T-helper 22 cell (primary cell): ENCODE measurements at regions not wholly inside any gene's neighbourhood (a gene's known extent, or its start where the extent isn't known, plus 50 kb on each side); places are given as distances from the start of the nearest gene placed in this dataset.
"Not testable (repeated sequence)": the region's sequence is repeated elsewhere in the genome, so short reads cannot be mapped to it uniquely, and the experiment has no call there.

Source experiments
- DNase-seq: peaks from one replicate; pipeline ENCODE4 v3.0.0-alpha.2; 2020; ENCODE audit warnings: low read depth

- no peak for DNase-seq
These were observed 687.8 kb downstream of the EFNB2 start for GRCh38 chr13:105847527-105848291.

GRCh38 chr13:105846923-105847322 lies 688.5 kb downstream of the EFNB2 start:
- DNase-seq, result no peak

- DNase-seq, result no peak
These were observed 694.2 kb downstream of the EFNB2 start for GRCh38 chr13:105841286-105841685.

DNA sequence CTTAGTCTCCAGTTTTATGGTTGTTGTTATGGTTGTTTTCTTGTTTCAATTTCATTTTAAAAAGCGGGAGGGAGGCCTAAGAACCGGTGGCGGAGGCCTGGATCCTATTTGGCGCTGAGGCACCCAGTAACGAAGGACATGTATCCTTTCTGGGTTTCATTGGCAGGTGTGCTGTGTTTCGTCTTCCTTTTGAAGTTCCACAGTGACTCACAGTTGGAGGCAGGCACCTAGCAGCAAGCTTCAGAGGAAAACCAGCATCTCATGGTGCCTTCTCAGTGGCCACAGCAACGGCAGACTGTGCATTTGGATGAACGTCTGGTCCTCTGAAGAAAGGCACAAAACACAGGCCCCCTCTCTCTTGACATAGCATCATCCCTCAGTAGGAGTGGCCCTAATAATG lies 697.2 kb downstream of the EFNB2 start:
- no peak for DNase-seq

DNA sequence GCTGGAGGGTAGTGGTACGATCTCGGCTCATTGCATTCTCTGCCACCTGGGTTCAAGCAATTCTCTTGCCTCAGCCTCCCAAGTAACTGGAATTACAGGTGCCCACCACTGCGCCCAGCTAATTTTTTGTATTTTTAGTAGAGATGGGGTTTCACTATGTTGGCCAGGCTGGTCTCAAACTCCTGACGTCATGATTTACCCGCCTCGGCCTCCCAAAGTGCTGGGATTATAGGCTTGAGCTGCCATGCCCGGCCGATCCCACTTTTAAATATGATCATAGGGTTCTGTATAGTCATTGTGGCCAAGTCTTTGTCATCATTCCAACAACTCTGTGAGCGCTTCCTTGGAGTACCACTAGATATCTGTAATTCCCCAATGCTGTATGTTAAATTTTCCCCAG lies 698.2 kb downstream of the EFNB2 start:
- not testable (repeated sequence) for DNase-seq

- no peak for DNase-seq
These were observed 704.6 kb downstream of the EFNB2 start for GRCh38 chr13:105830821-105831220.

GRCh38 chr13:105827111-105827809 lies 708.2 kb downstream of the EFNB2 start:
- no peak for DNase-seq

- no peak for DNase-seq
These were observed 710.4 kb downstream of the EFNB2 start for GRCh38 chr13:105825071-105825470.

- no peak for DNase-seq
These were observed 714.1 kb downstream of the EFNB2 start for GRCh38 chr13:105821337-105821736.

DNA sequence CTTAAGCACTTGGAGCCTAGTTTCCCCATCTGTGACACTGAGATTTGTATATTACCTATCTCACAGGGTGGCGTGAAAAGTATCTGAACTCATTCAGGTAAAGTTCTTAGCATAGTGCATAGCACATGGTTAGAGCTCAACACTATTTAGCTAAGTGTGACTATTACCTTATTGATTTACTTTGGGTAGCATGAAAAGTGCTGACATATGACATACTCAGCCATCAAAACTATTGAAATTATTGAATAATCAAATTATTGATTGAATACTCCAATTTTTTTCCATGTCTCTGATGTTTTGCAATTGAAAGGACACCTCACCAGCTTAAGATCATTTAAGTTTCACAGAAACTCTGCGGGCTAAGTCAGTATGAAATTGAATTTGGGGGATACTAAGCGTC lies 715.0 kb downstream of the EFNB2 start:
- DNase-seq, result no peak

- DNase-seq, result no peak
These were observed 718.0 kb downstream of the EFNB2 start for GRCh38 chr13:105817498-105817897.

GRCh38 chr13:105816994-105817393 lies 718.5 kb downstream of the EFNB2 start:
- no peak for DNase-seq

GRCh38 chr13:105814902-105815250 lies 720.6 kb downstream of the EFNB2 start:
- no peak for DNase-seq

DNA sequence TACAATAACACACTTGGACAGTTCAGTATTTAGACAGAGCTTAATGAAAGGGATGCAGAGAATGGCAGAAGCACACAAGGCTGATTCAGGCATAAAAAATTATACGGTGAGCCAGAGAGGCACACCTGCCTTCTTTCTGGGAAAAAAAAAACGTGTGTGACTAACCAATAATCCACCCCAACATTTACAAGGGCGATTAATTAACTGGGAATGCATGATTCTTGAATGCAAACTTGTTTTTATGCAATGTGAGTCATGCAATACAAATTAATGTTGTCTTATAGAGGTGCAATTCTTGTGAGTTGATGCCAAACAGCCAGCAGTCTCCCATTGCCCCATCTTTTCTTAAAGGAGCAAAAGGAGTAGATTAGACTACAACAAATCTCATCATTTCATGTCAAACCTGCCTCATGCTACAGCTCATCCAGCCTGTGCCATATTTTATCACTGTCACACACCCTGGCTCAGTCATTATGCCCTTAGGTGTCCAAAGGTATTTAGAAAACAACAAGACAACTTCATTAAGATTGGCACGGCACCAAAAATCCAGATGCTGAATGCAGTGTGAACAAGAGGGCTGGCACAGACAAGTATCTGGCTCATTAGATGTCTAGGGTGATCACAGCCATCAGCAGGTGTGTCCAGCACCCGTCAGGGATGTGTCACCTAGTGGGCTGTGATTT lies 721.1 kb downstream of the EFNB2 start:
- DNase-seq, result no peak

DNA sequence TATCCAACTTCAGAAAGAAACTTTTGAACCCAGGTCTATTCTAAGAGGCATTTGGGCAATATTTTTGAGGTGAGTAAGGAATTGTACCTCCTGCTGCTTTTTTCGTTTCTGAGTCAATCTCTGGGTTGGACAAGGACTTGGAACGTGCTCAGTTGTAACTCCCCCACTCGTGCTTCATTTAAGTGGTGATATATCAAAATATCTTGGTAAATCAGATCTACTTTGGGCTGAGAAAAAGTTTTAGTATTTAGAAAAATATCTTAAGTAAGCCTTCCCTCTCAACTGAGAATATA lies 728.9 kb downstream of the EFNB2 start:
- DNase-seq, result no peak

- DNase-seq, result no peak
These were observed 729.4 kb downstream of the EFNB2 start for GRCh38 chr13:105805892-105806627.

DNA sequence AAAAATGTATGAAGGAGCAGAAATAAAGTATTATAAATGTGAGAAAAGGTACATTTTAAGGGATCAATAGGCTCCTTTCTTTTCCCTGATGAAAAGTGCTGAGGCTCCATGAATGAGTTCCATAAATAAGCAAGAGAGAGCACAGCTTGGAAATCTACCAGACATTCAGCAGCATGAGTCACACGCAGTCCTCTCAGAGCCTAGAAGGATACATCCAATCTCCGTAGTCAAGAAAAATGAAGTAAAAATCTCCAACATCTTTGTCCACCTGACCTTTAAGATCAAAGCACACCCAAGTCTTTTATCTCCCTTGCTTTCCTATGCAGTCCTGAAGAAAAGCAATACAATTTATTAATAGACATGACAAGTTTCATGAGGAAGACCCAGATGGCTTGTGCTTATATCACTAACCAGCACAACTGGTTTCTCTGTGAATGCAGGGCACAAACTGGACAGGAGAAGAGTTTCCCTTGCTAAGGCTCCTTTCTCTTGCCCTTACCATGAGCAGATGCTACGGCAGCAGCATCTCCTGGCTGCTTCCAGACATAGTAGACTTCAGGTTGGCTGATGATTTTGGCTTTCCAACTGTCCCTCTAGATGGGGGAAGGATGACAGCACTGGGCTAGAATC lies 730.8 kb downstream of the EFNB2 start:
- no peak for DNase-seq

GRCh38 chr13:105799155-105799554 lies 736.3 kb downstream of the EFNB2 start:
- DNase-seq, result no peak

- no peak for DNase-seq
These were observed 736.9 kb downstream of the EFNB2 start for GRCh38 chr13:105798541-105798940.

DNA sequence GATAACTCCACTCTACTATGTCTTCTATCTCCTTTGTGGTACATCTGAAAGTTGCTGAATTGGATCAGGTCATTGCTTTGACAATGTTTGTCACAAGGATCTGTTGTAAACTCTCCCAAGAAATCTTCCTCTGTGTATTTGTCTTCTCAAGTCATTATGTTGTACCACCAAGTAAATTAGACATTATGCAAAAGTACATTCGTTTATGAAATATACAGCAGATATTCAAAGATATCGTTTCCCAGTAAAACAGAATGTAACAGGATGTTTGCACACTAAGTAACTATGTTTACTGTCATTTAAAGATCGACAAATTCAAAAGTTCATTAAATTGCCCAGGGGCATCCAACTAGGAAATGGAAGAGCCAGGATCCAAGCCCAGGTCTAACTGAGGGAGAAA lies 739.4 kb downstream of the EFNB2 start:
- DNase-seq, result no peak

GRCh38 chr13:105790923-105791322 lies 744.5 kb downstream of the EFNB2 start:
- no peak for DNase-seq

GRCh38 chr13:105788530-105788929 lies 746.9 kb downstream of the EFNB2 start:
- no peak for DNase-seq
